ENCODE measurements at regions not wholly inside any gene's neighbourhood (a gene's known extent, or its start where the extent isn't known, plus 50 kb on each side); places are given as distances from the start of the nearest gene placed in this dataset.

GRCh38 chr2:19132967-19133366 is 225.5 kb downstream of the OSR1 start:
- no peak for DNase-seq

DNA sequence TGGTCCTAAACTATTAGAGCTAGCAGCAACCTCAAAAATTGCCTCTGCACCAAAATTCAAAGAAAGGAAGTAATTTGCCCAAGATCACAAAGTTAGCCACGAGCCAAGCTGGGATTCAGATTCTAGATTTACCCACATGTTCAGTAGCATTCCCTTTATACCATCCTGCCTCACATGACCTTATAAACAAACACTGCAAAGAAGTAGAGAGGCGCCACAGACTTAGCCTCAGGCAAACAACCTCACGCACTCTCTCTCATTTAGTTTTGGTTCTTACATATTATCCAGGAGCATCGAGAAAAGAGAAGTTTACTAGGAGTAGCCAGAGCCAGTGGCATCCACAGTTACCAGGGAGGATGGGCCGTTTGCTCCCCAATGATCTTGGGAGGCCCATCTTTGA is 226.6 kb downstream of the OSR1 start:
- no peak for DNase-seq

DNA sequence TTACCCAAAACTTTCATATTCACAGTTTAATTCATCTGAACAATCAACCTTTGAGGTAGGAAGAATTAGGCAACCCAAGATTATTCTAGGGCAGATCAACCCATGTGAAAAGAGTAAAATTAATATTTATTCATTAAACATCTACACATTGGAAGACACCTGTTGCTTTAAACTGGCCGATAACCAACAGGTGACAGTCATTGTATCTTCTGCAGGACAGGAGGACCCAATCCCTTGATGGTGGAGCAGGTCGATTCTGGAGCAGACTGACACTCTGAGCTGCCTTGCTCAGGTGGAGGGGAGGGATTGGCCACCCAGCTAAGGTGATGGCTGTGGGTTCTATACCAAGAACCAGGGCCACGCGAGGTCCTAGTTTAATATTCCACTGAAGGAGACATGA is 230.3 kb downstream of the OSR1 start:
- no peak for DNase-seq

GRCh38 chr2:19127616-19128015 is 230.8 kb downstream of the OSR1 start:
- peak; percentile 0 for DNase-seq

- DNase-seq: no peak
Observed at GRCh38 chr2:19125901-19126680, 232.3 kb downstream of the OSR1 start.

DNA sequence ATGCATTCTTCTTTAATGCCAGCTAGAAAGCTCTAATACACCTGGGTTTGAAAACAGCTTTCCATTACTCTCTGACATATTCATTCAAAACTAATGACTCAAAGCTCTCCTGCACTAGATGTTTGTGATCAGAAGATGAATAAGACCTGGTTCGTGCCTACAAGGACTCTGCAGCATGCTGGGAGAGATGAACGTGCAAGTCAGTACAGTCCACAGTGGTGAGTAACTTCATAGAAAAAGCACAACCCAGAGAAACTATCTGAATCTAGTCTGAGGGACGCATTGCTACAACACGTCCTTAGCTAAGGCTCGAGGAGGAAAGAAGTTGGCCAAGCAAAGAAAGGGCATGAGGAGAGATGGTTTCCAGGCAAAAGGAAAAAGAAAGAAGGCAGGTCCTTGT is 234.3 kb downstream of the OSR1 start:
- DNase-seq: no peak

GRCh38 chr2:19123556-19123955 is 234.9 kb downstream of the OSR1 start:
- DNase-seq: no peak

GRCh38 chr2:19122220-19122619 is 236.2 kb downstream of the OSR1 start:
- DNase-seq: no peak

DNA sequence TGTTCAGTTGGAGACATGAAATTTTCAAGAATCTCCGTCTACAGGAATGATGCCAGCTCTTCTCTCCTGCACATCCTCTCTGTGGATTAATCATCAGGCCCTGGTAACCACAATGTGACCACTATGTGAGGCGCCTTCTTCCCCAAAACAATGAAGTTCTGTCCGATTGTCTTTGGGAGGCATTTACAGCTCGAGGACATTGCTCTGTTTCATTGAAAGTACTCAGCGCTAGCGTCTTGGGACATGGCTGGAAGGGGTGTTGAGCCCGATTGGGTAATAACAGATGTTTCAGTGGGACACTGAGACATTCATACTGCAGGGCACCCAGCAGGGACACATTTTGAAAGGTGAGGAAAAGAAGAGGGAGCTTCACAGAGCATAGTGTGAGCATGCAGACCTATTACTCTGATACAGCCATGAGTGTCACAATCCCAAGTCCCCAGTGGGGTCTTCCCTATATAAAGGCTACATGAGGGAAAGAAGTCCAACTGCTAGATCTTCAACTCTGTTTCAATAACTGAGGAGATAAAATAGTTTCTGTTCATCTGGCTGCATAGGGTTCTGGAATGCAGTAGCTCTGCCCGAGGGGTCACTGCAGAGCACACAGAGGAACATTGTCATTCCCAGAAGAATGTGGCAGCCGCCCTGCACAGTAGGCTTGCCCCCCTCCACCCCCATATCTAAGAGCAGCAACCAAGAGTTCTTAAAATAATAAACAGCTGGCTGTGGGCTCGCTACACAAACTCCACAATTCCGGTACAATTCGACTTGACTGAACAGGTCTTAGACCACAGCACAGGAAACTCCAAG is 237.3 kb downstream of the OSR1 start:
- no peak for DNase-seq

GRCh38 chr2:19120181-19120580 is 238.2 kb downstream of the OSR1 start:
- DNase-seq: no peak

DNA sequence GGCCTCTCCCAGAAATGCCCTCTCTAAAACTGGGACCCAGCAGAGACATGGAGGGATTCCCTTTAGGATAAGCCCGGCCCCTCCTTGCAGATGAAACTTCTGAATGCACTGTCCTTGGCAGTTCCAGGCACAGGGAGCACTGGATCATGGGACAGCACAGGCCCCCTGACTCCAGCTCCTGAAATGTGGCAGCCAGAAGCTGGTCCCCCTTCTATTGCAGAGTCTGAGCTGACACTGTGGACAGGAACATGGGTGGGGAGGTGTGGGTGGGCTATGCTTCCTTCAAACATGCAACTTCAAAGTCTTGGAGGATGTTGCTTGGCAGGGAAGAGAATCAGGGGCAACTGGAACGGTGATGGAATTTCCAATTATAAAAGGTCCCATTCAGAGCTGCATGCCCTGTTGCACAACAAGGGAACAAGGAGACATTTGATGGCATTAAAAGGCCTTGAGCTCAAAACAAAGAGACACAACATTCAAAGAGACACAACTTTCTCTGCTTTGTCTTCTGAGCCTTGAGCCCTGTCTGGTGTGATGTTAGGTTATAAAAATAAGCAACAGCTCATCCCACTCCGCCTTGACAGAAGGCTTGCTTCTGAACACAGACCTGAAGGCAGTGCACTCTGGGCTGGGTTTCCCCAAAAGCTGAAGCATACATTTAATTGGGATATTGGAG is 239.0 kb downstream of the OSR1 start:
- DNase-seq: no peak

DNA sequence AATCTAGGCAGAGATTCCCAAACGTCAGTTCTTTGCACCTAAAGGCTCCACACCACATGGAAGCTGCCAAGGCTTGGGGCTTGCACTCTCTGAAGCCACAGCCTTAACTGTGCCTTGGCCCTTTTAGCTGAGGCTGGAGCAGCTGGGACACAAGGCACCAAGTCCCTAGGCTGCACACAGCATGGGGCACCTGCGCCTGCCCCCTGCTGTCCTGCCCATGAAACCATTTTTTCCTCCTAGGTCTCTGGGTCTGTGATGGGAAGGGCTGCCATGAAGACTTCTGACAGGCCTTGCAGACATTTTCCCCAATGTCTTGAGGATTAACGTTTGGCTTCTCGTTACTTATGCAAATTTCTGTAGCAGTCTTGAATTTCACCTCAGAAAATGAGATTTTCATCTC is 241.5 kb downstream of the OSR1 start:
- DNase-seq: no peak

DNA sequence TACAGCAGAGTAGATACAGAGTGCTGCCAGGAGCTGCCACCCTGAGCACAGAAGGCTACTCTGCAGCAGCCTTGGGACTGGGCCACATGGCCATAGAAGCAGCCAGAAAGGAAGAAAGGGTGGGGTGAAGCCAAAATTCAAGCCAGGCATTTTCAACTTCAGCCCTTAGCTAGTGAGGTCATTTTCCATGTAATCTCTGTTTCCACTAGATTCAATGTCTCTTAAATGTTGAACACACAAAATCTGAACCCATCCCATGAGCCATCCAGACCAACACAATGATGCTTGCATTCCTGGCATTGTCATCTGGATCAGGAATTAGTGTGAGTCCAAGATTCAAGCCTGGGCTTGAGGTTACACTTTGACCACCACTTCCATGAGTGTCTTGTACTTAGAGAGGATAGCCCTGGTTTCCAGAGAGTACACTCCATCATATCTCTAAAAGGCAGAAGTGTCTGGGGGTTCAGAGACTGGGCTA is 243.6 kb downstream of the OSR1 start:
- no peak for DNase-seq

- DNase-seq: no peak
Observed at GRCh38 chr2:19114126-19114525, 244.3 kb downstream of the OSR1 start.

- no peak for DNase-seq
Observed at GRCh38 chr2:19111354-19111753, 247.1 kb downstream of the OSR1 start.

- DNase-seq: no peak
Observed at GRCh38 chr2:19109518-19109917, 248.9 kb downstream of the OSR1 start.

DNA sequence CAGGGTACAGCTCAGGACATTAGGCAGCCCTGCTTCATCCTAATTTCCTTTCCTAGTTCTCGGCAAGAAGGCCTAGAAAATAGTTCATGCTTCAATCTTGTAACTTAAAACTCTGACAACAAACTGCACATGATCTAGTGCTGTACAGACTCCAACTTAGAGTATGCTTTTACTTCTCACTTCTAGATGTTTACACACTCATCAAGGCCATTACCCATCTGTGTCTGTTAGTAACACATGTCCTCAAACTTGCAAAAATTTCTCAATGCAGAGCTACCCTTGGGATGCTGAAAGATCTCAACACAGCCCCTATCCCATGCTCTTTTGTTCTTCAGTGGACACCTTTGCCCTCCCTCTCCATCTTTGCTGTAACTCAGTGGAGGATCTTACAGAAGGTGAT is 252.0 kb downstream of the OSR1 start:
- DNase-seq: no peak

DNA sequence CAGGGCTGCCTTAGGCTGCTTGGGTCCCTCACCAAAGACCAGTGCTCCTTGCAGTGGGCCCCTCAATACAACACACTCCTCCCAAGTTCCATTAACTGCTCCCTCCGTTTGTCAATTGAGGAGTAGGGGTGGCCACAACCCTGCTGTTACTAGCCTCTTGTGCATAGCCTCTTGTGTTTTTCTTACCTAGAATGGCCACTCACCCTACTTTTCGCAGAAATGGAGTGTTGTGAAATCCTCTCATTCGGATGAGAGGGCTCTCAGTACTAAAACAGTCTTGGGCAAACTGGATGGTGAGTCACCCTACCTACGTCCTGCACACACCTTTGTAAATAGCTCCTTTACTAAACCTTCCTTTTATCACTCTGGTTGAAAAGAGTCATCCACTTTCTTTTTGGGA is 253.9 kb downstream of the OSR1 start:
- DNase-seq: no peak

DNA sequence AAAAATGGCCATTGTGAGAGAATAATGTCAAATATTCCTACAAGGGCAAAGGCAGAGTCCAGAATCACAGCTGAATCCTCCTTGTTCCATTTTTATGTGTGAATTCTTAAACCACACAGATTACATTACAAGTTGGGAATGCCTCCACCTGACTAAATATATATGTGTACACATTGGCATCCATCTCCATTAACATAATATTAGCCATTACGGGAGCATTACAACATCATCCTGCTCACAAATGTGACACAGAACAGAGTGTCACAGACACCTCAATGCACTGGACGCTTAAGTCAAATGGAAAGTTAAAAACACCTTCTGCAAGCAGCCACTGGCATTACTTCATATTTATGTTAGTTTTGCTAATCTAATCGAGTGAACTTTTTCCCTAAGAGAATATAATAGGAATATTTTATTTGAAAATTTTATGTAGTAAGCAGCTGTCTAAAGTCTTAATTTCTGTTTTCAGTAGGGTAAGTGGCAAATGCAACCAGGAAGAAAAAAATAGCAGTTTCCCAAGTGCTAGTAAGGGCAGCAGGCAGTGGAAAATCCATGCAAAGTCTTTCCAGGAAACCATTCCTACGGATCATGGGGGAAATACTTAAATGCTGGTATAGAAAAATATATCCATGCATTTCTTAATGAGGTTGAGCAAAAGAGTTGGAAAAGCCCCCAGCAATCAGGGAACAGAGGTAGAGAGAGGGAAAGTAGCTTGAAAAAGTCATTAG is 255.6 kb downstream of the OSR1 start:
- DNase-seq: no peak

DNA sequence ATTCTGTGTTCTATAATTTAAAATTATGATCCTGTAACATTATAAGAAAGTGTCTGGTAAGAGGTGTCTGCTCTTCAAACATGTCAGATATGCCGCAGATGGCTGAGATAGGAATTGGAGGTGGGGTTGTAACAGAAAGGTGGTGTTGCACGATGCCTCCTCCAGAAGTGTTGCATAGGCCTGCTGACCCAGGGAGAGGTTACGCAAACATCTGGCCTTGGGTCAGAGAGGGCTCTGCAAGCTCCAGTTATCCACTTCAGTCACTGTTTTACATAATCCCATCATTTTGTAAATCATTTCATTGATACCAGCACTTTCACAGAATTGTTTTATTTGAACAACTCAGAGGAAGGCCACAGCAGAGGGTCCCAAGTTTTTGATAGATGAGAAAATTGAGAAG is 256.5 kb downstream of the OSR1 start:
- DNase-seq: no peak

- no peak for DNase-seq
Observed at GRCh38 chr2:19100570-19100969, 257.9 kb downstream of the OSR1 start.

- no peak for DNase-seq
Observed at GRCh38 chr2:19099181-19099580, 259.2 kb downstream of the OSR1 start.

Data from NCI-H1092 treated with DMSO at 0.1 percent for 48 hours (cell line).